Retinal pigment epithelial cell (primary cell): ENCODE measurements at regions not wholly inside any gene's neighbourhood (a gene's known extent, or its start where the extent isn't known, plus 50 kb on each side); places are given as distances from the start of the nearest gene placed in this dataset.
"Not testable (repeated sequence)": the region's sequence is repeated elsewhere in the genome, so short reads cannot be mapped to it uniquely, and the experiment has no call there.

Experiments used
- DNase-seq: peaks from one replicate; pipeline ENCODE4 v3.0.0-alpha.2; 2010; ENCODE audit warnings: low read depth
- H3K4me3 ChIP-seq: 2 replicates; pipeline ENCODE4 v1.5.1; 2011; ENCODE audit warnings: mild to moderate bottlenecking, low read length, control low read depth, moderate library complexity
- CTCF ChIP-seq: conservative IDR thresholded peaks from 2 replicates; pipeline ENCODE4 v1.5.1; 2011; ENCODE audit warnings: low read depth, low read length, control low read depth, inconsistent platforms

GRCh38 chr4:19205853-19206252, 1045.9 kb upstream of the SLIT2 start:
- no peak overlapping the region for H3K4me3 ChIP-seq
- TF ChIP-seq CTCF, result no peak

DNA sequence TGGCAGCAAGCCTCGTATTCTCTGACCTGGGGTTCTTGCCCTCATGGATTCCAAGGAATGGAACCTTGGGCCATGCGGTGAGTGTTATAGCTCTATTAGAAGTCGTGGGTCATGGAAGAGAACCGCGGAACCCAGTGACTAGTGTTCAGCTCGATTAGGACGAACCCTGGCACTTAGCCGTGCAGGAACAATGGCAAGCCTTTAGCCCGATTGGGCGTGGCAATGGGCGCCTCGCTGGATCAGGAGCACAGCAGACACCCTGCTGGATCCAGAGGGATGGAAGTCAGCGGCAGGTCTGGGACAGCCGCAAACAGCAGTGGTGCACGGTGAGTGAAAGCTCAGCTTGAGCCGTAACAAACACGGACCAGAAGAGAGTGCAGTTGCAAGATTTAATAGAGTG, 1053.9 kb upstream of the SLIT2 start:
- DNase-seq, H3K4me3 ChIP-seq: not testable (repeated sequence)

More at GRCh38 chr4:19205853-19206252, 1045.9 kb upstream of the SLIT2 start:
- DNase-seq, result no peak

- no peak overlapping the region for H3K4me3 ChIP-seq
- no peak for DNase-seq
- TF ChIP-seq CTCF, result no peak
Observed at GRCh38 chr4:19195696-19196095, 1056.0 kb upstream of the SLIT2 start.

DNA sequence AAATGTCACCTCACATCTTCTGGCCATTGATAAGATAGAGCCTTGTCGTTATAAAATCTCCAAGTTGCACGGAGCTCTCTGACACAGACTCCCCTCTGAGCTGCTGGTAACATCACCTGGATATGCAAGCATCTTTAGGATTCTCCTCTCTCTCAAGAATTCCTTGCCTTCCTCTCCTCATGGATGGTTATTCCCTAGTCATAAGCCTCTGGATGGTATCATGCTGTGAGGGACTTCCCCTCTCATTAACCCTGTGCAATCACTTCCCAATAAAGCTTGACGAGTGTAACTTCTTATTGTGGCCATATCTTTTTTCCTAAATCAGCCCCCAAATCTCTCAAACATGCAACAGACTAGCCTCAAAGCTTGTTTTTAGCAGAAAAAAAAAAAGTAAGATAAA, 1057.0 kb upstream of the SLIT2 start:
- TF ChIP-seq CTCF, result no peak
- DNase-seq, result no peak
- H3K4me3 ChIP-seq, result no peak overlapping the region

DNA sequence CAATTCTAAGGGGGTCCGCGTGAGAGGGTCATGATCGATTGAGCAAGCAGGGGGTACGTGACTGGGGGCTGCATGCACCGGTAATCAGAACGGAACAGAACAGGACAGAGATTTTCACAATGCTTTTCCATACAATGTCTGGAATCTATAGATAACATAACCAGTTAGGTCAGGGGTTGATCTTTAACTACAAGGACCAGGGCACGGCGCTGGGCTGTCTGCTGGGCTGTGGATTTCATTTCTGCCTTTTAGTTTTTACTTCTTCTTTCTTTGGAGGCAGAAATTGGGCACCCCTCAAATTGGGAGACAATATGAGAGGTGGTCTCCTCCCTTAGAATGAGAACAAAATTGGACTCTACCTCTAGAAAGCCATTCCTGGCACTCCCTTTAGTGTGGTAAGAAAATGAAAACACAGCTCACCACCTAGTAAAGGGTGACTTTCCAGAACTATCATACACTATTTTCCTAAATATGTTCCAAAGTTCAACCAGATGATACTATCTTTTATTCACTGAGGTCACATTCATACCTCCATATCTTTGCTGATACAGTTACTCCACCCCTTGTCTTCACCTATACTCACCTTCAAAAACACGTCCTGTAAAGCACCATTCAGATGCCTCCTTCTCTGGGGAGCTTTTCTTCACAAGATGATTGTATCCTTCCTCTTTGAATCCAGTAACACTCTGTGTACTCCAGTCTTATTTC, 1058.3 kb upstream of the SLIT2 start:
- H3K4me3 ChIP-seq, result no peak overlapping the region

GRCh38 chr4:19191979-19192650, 1059.6 kb upstream of the SLIT2 start:
- no peak for DNase-seq
- no peak for TF ChIP-seq CTCF
- no peak overlapping the region for H3K4me3 ChIP-seq

More for the DNA sequence above, 1058.3 kb upstream of the SLIT2 start:
- no peak for TF ChIP-seq CTCF
- no peak for DNase-seq

- no peak overlapping the region for H3K4me3 ChIP-seq
- TF ChIP-seq CTCF, result no peak
- no peak for DNase-seq
Observed at GRCh38 chr4:19187691-19188090, 1064.0 kb upstream of the SLIT2 start.
